ENCODE measurements at regions not wholly inside any gene's neighbourhood (a gene's known extent, or its start where the extent isn't known, plus 50 kb on each side); places are given as distances from the start of the nearest gene placed in this dataset.
A peak's percentile ranks its signal among the peaks of the same experiment; 100 is the strongest.

GRCh38 chr2:155240176-155240575 is 541.7 kb downstream of the KCNJ3 start:
- TF ChIP-seq, protein P1, sequence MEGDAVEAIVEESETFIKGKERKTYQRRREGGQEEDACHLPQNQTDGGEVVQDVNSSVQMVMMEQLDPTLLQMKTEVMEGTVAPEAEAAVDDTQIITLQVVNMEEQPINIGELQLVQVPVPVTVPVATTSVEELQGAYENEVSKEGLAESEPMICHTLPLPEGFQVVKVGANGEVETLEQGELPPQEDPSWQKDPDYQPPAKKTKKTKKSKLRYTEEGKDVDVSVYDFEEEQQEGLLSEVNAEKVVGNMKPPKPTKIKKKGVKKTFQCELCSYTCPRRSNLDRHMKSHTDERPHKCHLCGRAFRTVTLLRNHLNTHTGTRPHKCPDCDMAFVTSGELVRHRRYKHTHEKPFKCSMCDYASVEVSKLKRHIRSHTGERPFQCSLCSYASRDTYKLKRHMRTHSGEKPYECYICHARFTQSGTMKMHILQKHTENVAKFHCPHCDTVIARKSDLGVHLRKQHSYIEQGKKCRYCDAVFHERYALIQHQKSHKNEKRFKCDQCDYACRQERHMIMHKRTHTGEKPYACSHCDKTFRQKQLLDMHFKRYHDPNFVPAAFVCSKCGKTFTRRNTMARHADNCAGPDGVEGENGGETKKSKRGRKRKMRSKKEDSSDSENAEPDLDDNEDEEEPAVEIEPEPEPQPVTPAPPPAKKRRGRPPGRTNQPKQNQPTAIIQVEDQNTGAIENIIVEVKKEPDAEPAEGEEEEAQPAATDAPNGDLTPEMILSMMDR (IDR thresholded peaks at IDR 0.05): no peak

GRCh38 chr2:155235710-155236109 is 537.2 kb downstream of the KCNJ3 start:
- TF ChIP-seq, protein P1 (IDR thresholded peaks at IDR 0.05): no peak

DNA sequence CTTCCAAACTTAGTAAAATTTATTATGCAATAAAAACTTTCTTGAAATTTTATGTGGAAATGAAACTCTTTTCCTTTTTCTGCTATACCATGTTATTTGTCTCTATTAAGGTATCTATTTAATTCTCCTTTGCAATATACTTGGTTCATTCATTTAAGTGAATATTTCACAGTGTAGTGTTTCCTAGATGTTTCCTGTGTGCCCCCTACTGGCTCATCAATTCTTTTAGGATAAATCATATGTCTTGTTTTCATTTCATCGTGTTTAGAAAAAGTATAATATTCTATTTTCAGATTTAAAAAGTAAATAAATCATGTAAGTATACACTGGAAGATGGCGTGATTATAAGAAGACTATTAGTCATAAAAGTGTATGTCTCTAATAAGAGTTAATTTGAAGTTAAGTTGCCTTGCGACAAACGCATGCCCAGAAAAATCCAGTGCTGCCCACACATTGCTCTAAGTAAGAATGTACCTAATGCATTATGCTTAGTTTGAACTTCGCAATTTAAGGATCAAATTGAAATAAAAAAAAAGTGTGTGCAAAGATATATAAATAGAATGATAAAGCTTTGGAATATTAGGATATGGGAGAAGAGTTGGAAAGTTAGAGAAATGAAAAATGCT is 525.4 kb downstream of the KCNJ3 start:
- TF ChIP-seq, protein P1 (IDR thresholded peaks at IDR 0.05): peak; percentile 63

- TF ChIP-seq, protein P1 (IDR thresholded peaks at IDR 0.05): no peak
Observed at GRCh38 chr2:155218945-155219344, 520.5 kb downstream of the KCNJ3 start.

GRCh38 chr2:155218292-155218924 is 519.9 kb downstream of the KCNJ3 start:
- TF ChIP-seq, protein P1 (IDR thresholded peaks at IDR 0.05): no peak

DNA sequence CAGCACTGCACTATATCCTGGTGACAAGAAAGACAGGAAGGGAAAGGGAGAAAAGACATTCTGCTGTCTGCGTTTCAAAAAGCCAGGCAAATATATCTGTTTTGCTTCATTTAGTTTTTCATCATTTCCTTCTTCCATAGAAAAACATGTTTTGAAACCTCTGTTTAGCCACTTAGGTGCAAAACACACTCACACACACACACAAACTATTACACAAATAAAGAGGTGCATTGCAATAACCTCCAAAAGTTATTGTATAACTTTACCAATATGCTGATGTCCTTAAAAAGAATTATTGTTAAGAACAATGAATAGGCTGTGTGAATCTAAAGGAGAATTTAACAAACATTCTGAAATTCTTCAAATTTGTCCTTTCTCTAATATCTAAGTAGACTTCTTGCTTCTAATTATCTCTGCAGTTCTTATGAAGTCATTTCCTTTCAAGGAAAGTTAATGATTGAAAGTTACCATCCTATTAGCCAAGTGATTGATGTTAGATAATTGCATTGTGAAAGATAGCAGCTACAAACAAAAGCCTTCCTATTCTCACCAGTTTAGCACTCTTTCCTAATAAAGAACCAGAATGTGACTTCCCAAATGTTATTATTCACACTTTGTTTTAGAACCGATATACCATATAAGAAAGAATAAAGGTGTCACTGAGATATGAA is 516.7 kb downstream of the KCNJ3 start:
- TF ChIP-seq, protein P1 (IDR thresholded peaks at IDR 0.05): no peak

DNA sequence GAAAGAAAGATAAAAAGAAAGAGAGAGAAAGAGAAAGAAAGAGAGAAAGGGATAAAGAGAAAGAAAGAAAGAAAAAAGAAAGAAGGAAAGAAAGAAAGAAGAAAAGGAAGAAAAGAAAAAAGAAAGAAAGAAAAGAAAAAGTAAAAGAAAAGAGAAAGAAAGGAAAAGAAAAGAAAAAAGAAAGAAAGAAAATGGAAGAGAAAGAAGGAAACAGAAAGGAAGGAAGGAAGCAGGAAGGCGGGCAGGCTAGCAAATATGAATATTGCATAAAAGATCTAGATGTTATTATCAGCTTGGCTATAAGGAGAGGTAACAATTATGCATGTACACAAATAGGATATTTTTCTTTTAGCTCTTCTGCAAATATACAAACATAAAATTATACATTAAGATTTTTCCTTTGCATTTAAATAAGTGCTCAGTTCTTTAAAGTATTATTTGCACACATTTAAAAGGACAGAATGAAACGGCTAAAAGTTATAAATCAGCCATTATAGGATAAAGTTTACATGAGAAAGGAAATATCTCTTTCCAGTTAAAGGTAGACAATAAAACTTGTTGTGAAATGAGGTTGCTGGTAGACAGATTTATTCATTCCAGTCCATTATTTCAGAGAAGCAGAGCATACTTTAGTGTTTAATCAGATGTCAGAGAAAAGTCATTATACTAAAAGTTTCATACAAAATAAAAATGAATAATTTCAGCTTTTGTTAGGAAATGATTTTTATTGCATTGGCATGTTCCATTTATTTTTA is 511.4 kb downstream of the KCNJ3 start:
- TF ChIP-seq, protein P1 (IDR thresholded peaks at IDR 0.05): no peak
